ENCODE measurements at regions not wholly inside any gene's neighbourhood (a gene's known extent, or its start where the extent isn't known, plus 50 kb on each side); places are given as distances from the start of the nearest gene placed in this dataset.

DNA sequence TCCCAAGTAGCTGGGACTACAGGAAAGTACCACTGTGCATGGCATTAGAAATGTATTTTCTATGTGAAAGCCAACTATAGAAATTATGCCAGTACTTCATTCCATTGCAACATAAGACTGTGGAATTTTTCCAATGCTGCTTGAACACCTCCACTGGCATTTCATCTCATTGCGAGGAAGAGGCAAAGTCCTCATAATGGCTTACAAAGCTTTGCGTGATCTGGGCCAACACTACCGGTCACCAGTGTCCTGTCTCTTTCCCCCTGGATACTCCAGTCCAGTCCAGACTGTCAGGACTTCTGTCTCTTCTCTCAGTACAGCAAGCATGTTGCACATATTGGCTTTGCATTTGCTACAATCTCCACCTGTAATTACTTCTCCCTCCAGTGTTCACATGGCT, 223.5 kb downstream of the GPD2 start:
- no peak overlapping the region for H3K4me2 ChIP-seq (ENCODE audit: low read depth, low read length, poor library complexity, severe bottlenecking)
- no peaks in the 10 kb centered on the region for H3K9me3 ChIP-seq (ENCODE audit: insufficient read depth, low read length)
- H3K27ac ChIP-seq (ENCODE audit: low read depth, low read length), result no peak overlapping the region
- H3K9me2 ChIP-seq (replicated peaks; ENCODE audit: insufficient read depth, low read length), result no peaks in the 10 kb centered on the region
- no peaks in the 10 kb centered on the region for H4K20me1 ChIP-seq (ENCODE audit: low read depth, low read length)
- H3K27me3 ChIP-seq (ENCODE audit: low read length), result no peaks in the 10 kb centered on the region
- no peaks in the 10 kb centered on the region for H3K36me3 ChIP-seq (ENCODE audit: low read length)
- H2AFZ ChIP-seq (ENCODE audit: low read depth, low read length, severe bottlenecking), result no peak overlapping the region
- no peak overlapping the region for H3K9ac ChIP-seq (ENCODE audit: low read length)
- no peaks in the 10 kb centered on the region for H3F3A ChIP-seq (ENCODE audit: insufficient read depth)
- TF ChIP-seq CTCF (IDR thresholded peaks at IDR 0.05; ENCODE audit: insufficient read depth, low read length, poor library complexity, severe bottlenecking) (no peak), EZH2phosphoT487 (conservative IDR thresholded peaks at IDR 0.05; ENCODE audit: low read length) (no peak)
- H3K4me3 ChIP-seq (ENCODE audit: insufficient read depth, low read length, poor library complexity, severe bottlenecking), result no peak overlapping the region
- H3K79me2 ChIP-seq (ENCODE audit: insufficient read depth, low read length), result no peaks in the 10 kb centered on the region

GRCh38 chr2:156663757-156664409, 227.7 kb downstream of the GPD2 start:
- no peak overlapping the region for H3K4me2 ChIP-seq (ENCODE audit: low read depth, low read length, poor library complexity, severe bottlenecking)
- no peaks in the 10 kb centered on the region for H3K36me3 ChIP-seq (ENCODE audit: low read length)
- H3K9me2 ChIP-seq (replicated peaks; ENCODE audit: insufficient read depth, low read length), result no peaks in the 10 kb centered on the region
- no peaks in the 10 kb centered on the region for H3K9me3 ChIP-seq (ENCODE audit: insufficient read depth, low read length)
- TF ChIP-seq EZH2phosphoT487 (conservative IDR thresholded peaks at IDR 0.05; ENCODE audit: low read length) (no peak), CTCF (IDR thresholded peaks at IDR 0.05; ENCODE audit: insufficient read depth, low read length, poor library complexity, severe bottlenecking) (no peak)
- H4K20me1 ChIP-seq (ENCODE audit: low read depth, low read length), result no peaks in the 10 kb centered on the region
- no peak overlapping the region for H3K9ac ChIP-seq (ENCODE audit: low read length)
- H3K79me2 ChIP-seq (ENCODE audit: insufficient read depth, low read length), result no peaks in the 10 kb centered on the region
- no peak overlapping the region for H3K27ac ChIP-seq (ENCODE audit: low read depth, low read length)
- H3K4me3 ChIP-seq (ENCODE audit: insufficient read depth, low read length, poor library complexity, severe bottlenecking), result no peak overlapping the region
- no peaks in the 10 kb centered on the region for H3K27me3 ChIP-seq (ENCODE audit: low read length)
- no peaks in the 10 kb centered on the region for H3F3A ChIP-seq (ENCODE audit: insufficient read depth)
- no peak overlapping the region for H2AFZ ChIP-seq (ENCODE audit: low read depth, low read length, severe bottlenecking)

DNA sequence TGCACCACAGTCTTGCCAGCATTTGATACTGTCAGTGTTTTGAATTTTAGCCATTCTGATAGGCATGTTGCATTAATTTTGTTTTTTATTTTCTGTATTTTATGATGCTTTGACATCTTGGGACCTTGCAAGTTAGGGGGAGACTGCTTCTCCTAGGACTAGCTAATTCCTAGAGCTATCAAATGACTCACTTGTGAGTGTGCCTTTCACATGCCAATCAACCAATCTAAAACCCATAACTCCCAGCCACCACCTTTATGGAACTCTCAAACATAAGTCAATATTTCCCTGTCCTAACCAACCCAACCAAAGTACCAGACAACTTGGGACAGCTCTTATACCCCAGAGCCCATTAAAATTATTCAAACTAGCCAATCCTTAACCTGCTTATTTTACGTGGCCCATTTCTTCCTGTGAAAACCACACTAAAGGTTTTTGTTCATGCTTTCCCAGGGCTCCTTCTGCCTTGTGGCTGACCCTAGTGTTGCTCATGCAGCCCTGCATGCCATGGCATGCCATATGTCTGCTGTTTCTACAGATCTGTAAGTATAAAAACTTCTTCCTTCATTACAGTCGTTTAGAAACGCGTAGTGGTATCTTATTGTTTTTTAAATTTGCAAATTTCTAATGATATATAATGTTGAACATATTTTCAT, 230.1 kb downstream of the GPD2 start:
- no peak overlapping the region for H3K9ac ChIP-seq (ENCODE audit: low read length)

More for the DNA sequence above, 230.1 kb downstream of the GPD2 start:
- H2AFZ ChIP-seq (ENCODE audit: low read depth, low read length, severe bottlenecking), result no peak overlapping the region
- no peaks in the 10 kb centered on the region for H3K9me2 ChIP-seq (replicated peaks; ENCODE audit: insufficient read depth, low read length)
- no peaks in the 10 kb centered on the region for H3K79me2 ChIP-seq (ENCODE audit: insufficient read depth, low read length)
- no peak overlapping the region for H3K4me2 ChIP-seq (ENCODE audit: low read depth, low read length, poor library complexity, severe bottlenecking)
- no peaks in the 10 kb centered on the region for H3F3A ChIP-seq (ENCODE audit: insufficient read depth)
- H4K20me1 ChIP-seq (ENCODE audit: low read depth, low read length), result no peaks in the 10 kb centered on the region
- H3K4me3 ChIP-seq (ENCODE audit: insufficient read depth, low read length, poor library complexity, severe bottlenecking), result no peak overlapping the region
- H3K27ac ChIP-seq (ENCODE audit: low read depth, low read length), result no peak overlapping the region
- H3K27me3 ChIP-seq (ENCODE audit: low read length), result no peaks in the 10 kb centered on the region
- TF ChIP-seq CTCF (IDR thresholded peaks at IDR 0.05; ENCODE audit: insufficient read depth, low read length, poor library complexity, severe bottlenecking), result no peak
- TF ChIP-seq EZH2phosphoT487 (conservative IDR thresholded peaks at IDR 0.05; ENCODE audit: low read length), result no peak
- H3K36me3 ChIP-seq (ENCODE audit: low read length), result no peaks in the 10 kb centered on the region
- H3K9me3 ChIP-seq (ENCODE audit: insufficient read depth, low read length), result no peaks in the 10 kb centered on the region

All from SU-DHL-6 (cell line).